Pulmonary artery endothelial cell (primary cell): ENCODE measurements at regions not wholly inside any gene's neighbourhood (a gene's known extent, or its start where the extent isn't known, plus 50 kb on each side); places are given as distances from the start of the nearest gene placed in this dataset.
"Not testable (repeated sequence)": the region's sequence is repeated elsewhere in the genome, so short reads cannot be mapped to it uniquely, and the experiment has no call there.

Experiments
- DNase-seq: peaks from one replicate; pipeline ENCODE4 v3.0.0-alpha.2; 2011; ENCODE audit warnings: low read depth, low spot score

- not testable (repeated sequence) for DNase-seq
Observed at GRCh38 chr17:20681746-20682722, 102.5 kb downstream of the CDRT15L2 start.

GRCh38 chr17:20683651-20684229 is 104.2 kb downstream of the CDRT15L2 start:
- DNase-seq, result not testable (repeated sequence)

GRCh38 chr17:20684975-20685374 is 105.5 kb downstream of the CDRT15L2 start:
- not testable (repeated sequence) for DNase-seq

- not testable (repeated sequence) for DNase-seq
Observed at GRCh38 chr17:20687584-20687983, 108.1 kb downstream of the CDRT15L2 start.

- DNase-seq, result not testable (repeated sequence)
Observed at GRCh38 chr17:20689170-20689749, 109.7 kb downstream of the CDRT15L2 start.

- DNase-seq, result not testable (repeated sequence)
Observed at GRCh38 chr17:20692706-20693105, 113.2 kb downstream of the CDRT15L2 start.

- DNase-seq, result not testable (repeated sequence)
Observed at GRCh38 chr17:20695871-20696270, 116.3 kb downstream of the CDRT15L2 start.

- DNase-seq, result not testable (repeated sequence)
Observed at GRCh38 chr17:20698463-20699206, 119.1 kb downstream of the CDRT15L2 start.

GRCh38 chr17:20700528-20700927 is 121.0 kb downstream of the CDRT15L2 start:
- DNase-seq, result not testable (repeated sequence)

- not testable (repeated sequence) for DNase-seq
Observed at GRCh38 chr17:20701366-20701765, 121.8 kb downstream of the CDRT15L2 start.

- DNase-seq, result no peak
Observed at GRCh38 chr17:20702692-20703091, 123.2 kb downstream of the CDRT15L2 start.

- no peak for DNase-seq
Observed at GRCh38 chr17:20703781-20704180, 124.3 kb downstream of the CDRT15L2 start.

GRCh38 chr17:20705186-20705585 is 125.7 kb downstream of the CDRT15L2 start:
- DNase-seq, result not testable (repeated sequence)

- DNase-seq, result no peak
Observed at GRCh38 chr17:20706751-20707373, 127.3 kb downstream of the CDRT15L2 start.

- not testable (repeated sequence) for DNase-seq
Observed at GRCh38 chr17:20708821-20709220, 129.3 kb downstream of the CDRT15L2 start.

GRCh38 chr17:20716481-20716880 is 137.0 kb downstream of the CDRT15L2 start:
- not testable (repeated sequence) for DNase-seq

- no peak for DNase-seq
Observed at GRCh38 chr17:20721171-20721570, 141.6 kb downstream of the CDRT15L2 start.

- not testable (repeated sequence) for DNase-seq
Observed at GRCh38 chr17:20724391-20724790, 144.9 kb downstream of the CDRT15L2 start.

- not testable (repeated sequence) for DNase-seq
Observed at GRCh38 chr17:20727201-20727600, 147.7 kb downstream of the CDRT15L2 start.

- DNase-seq, result no peak
Observed at GRCh38 chr17:20728181-20728580, 148.7 kb downstream of the CDRT15L2 start.

GRCh38 chr17:20731131-20731530 is 151.6 kb downstream of the CDRT15L2 start:
- DNase-seq, result not testable (repeated sequence)
